ENCODE measurements at regions not wholly inside any gene's neighbourhood (a gene's known extent, or its start where the extent isn't known, plus 50 kb on each side); places are given as distances from the start of the nearest gene placed in this dataset.

GRCh38 chr1:30407865-30408580 is 315.4 kb downstream of the MATN1 start:
- TF ChIP-seq SP1 (IDR thresholded peaks at IDR 0.05): no peak
- no peak for TF ChIP-seq NFRKB (IDR thresholded peaks at IDR 0.05)
- no peak for TF ChIP-seq FOXA1 (IDR thresholded peaks at IDR 0.05)
- TF ChIP-seq HDGF (IDR thresholded peaks at IDR 0.05; ENCODE audit: borderline replicate concordance): no peak
- TF ChIP-seq CTBP1 (IDR thresholded peaks at IDR 0.05; ENCODE audit: borderline replicate concordance): no peak
- no peak for TF ChIP-seq FOXM1 (IDR thresholded peaks at IDR 0.05; ENCODE audit: borderline replicate concordance)
- TF ChIP-seq ARNT (IDR thresholded peaks at IDR 0.05): no peak
- TF ChIP-seq BHLHE40 (IDR thresholded peaks at IDR 0.05; ENCODE audit: borderline replicate concordance): no peak
- TF ChIP-seq TARDBP (IDR thresholded peaks at IDR 0.05): no peak
